Kidney (tissue), 13 donors: ENCODE measurements at regions not wholly inside any gene's neighbourhood (a gene's known extent, or its start where the extent isn't known, plus 50 kb on each side); places are given as distances from the start of the nearest gene placed in this dataset.

Experiments
- DNase-seq, 5 donors: peaks; one replicate each; pipeline ENCODE4 v3.0.0-alpha.2; 2013 to 2020
- FAIRE-seq: peaks from 2 replicates; lab custom pipeline; 2012; peaks lifted over from hg19 to GRCh38; lab: Jason Lieb, UNC
- H3K27ac ChIP-seq, 2 donors: one replicate each; pipeline ENCODE4 v1.7.0; 2013; ENCODE audit warnings: low read depth in 2 of 2, low read length in 2 of 2, inconsistent platforms in 1 of 2
- H3K27me3 ChIP-seq: one replicate; pipeline ENCODE4 v1.7.1; 2013; ENCODE audit warnings: low read length, inconsistent platforms; ENCODE audit not compliant: control insufficient read depth, insufficient read depth
- H3K36me3 ChIP-seq, 3 donors: one replicate each; pipeline versions ENCODE4 v1.7.0 to v1.7.1; 2013; ENCODE audit warnings: low read length in 3 of 3, control low read depth in 1 of 3, inconsistent platforms in 1 of 3; ENCODE audit not compliant: insufficient read depth in 3 of 3, control insufficient read depth in 2 of 3
- H3K4me1 ChIP-seq, 3 donors: one replicate each; pipeline versions ENCODE4 v1.7.0 to v1.7.1; 2013; ENCODE audit warnings: low read length in 3 of 3, inconsistent platforms in 1 of 3, low read depth in 1 of 3; ENCODE audit not compliant: control insufficient read depth in 2 of 3, insufficient read depth in 2 of 3
- H3K4me3 ChIP-seq, 3 donors: one replicate each; pipeline versions ENCODE4 v1.7.0 to v1.8.1; 2013; ENCODE audit warnings: low read length in 3 of 3, control low read depth in 1 of 3, inconsistent platforms in 1 of 3
- H3K9ac ChIP-seq, 3 donors: one replicate each; pipeline versions ENCODE4 v1.7.0 to v1.7.1; 2013; ENCODE audit warnings: low read length in 3 of 3, control low read depth in 1 of 3, inconsistent platforms in 1 of 3
- H3K9me3 ChIP-seq, 3 donors: one replicate each; pipeline versions ENCODE4 v1.7.0 to v1.7.1; 2013; ENCODE audit warnings: low read length in 3 of 3, control low read depth in 1 of 3, inconsistent platforms in 1 of 3; ENCODE audit not compliant: control insufficient read depth in 2 of 3, insufficient read depth in 1 of 3
- intact Hi-C: fragments of 100-400 bp; cut with DNase I; formaldehyde crosslinking; loops from one replicate; pipeline ENCODE4 v1.11.1; 2022
- TF ChIP-seq, protein P1 (sequence below): IDR thresholded peaks from 3 replicates; pipeline ENCODE4 v1.5.1; 2012; ENCODE audit warnings: mild to moderate bottlenecking, moderate library complexity, borderline replicate concordance; ENCODE audit not compliant: insufficient read depth; ENCODE audit errors: extremely low read depth
- donor health status: control.
- donor health status: control.
- donor health status: control.
- donor health status: control.
- donor health status: control.
- donor health status: DM: yes; HTN: yes; CAD: no.
- donor health status: Normal renal cell carcinoma (clear cell type).

DNA sequence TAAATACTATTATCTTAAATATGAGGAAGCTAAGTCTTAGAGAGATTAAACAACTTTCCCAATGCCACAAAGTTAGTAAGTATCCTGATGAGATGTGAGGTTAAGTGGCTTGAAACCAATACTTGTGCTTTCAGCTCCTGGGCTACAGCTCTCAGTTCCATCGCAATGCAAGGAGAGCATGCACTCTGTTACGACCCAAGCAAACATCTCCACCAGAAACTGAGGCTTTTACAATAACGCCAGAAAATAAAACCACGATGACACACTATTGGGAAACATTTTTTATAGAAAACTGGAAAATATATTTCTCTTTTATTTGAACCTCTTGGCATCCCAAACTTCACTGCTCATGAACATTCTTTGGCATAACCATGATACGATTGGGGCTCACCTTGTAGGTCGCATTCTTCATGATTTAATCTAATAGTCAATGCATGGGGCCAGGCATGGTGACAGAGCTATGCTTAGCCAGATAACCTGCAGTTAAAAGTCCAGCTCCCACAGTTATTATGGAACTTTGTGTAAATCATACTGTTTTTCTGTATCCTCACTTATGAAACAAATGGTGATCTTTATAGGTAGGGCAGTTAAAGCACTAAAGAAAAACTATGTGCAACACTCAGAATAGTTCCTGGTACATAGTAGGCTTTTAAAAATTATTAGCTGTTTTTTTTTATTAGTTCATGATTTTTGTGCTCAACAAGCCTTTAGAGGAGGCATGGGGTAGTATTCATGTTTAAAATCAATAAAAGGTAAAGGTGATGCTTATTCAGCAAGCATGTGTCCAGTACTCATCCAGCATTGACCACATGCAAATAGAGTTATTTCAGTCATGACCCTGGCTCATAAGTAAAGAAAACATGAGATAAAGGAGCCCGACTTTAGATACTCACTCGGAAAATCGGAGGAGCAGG is 238.3 kb upstream of the TRIB2 start:
- Histone ChIP-seq H3K9ac (no peak overlapping the region), H3K27ac (no peak overlapping the region), H3K36me3 (no peaks in the 10 kb centered on the region), H3K9me3 (no peaks in the 10 kb centered on the region), H3K4me1 (no peaks in the 10 kb centered on the region), H3K4me3 (no peak overlapping the region), H3K27me3 (no peaks in the 10 kb centered on the region)
- DNase-seq (no peak), FAIRE-seq (no peak)
- intact Hi-C loops = no loop called here
- TF ChIP-seq, protein P1, sequence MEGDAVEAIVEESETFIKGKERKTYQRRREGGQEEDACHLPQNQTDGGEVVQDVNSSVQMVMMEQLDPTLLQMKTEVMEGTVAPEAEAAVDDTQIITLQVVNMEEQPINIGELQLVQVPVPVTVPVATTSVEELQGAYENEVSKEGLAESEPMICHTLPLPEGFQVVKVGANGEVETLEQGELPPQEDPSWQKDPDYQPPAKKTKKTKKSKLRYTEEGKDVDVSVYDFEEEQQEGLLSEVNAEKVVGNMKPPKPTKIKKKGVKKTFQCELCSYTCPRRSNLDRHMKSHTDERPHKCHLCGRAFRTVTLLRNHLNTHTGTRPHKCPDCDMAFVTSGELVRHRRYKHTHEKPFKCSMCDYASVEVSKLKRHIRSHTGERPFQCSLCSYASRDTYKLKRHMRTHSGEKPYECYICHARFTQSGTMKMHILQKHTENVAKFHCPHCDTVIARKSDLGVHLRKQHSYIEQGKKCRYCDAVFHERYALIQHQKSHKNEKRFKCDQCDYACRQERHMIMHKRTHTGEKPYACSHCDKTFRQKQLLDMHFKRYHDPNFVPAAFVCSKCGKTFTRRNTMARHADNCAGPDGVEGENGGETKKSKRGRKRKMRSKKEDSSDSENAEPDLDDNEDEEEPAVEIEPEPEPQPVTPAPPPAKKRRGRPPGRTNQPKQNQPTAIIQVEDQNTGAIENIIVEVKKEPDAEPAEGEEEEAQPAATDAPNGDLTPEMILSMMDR = no peak

DNA sequence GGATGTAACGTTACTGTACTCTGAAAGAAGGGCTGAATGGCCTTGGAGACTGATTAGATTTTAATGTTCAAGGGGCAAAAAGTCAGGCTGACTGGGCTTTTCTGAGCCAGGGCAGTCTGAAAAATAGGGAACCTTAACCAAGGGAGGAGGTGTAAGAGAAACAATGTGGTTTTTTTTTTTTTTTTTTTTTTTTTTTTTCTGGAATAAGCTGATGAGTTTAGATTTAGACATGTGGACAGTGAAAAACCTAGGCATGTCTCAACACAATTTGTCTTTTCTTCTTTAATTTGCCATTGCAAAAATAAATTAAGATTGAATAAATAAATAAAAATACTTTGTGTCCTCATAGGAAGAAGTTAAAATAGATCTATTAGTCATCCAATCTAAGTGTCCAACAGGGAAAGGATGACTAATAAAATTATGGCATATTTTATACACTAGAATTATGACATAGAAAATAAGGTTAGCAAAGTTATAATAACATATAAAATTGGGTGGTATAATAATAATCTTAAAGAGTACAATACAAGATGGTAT is 237.6 kb upstream of the TRIB2 start:
- FAIRE-seq (peak; percentile 32), DNase-seq (no peak)
- H3K4me1 ChIP-seq = no peaks in the 10 kb centered on the region
- no peaks in the 10 kb centered on the region for H3K9me3 ChIP-seq
- intact Hi-C loops = no loop called here
- H3K36me3 ChIP-seq = no peaks in the 10 kb centered on the region
- H3K27ac ChIP-seq = no peak overlapping the region
- H3K9ac ChIP-seq = no peak overlapping the region
- H3K4me3 ChIP-seq = no peak overlapping the region
- H3K27me3 ChIP-seq = no peaks in the 10 kb centered on the region
- TF ChIP-seq, protein P1 = no peak

DNA sequence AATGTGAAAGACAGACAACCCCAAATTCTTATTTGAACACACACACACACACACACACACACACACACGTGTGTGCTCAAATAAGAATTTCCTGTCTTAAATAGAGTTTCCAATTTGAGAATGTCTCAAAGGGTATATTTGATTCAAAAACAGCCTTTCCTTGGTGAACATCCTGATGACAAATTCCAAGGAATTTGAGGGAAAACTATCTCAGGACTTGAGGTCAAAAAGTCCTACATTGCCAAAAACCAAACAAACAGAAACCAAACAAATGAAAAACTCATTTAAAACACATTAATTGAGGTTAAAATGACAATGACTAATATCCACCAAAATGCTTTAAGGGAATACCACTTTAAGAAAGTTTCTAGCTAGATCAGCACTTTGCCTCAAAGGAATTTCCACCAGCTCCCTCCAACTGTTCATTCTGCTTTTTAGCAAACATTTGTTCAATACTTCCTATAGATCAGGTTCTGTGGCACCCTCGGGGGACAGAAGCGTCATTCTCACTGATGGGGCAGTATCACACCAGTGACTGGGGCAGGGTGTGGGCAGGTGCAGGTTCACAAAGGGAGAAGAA is 232.1 kb upstream of the TRIB2 start:
- Histone ChIP-seq H3K27me3 (no peaks in the 10 kb centered on the region), H3K27ac (peak overlapping the region in 1 of 2 donors; percentile 10), H3K4me3 (no peak overlapping the region), H3K4me1 (no peaks in the 10 kb centered on the region), H3K9me3 (no peaks in the 10 kb centered on the region), H3K36me3 (no peaks in the 10 kb centered on the region), H3K9ac (no peak overlapping the region)
- FAIRE-seq (no peak), DNase-seq (no peak)
- intact Hi-C loops = no loop called here
- TF ChIP-seq, protein P1 = no peak
